ENCODE measurements at regions not wholly inside any gene's neighbourhood (a gene's known extent, or its start where the extent isn't known, plus 50 kb on each side); places are given as distances from the start of the nearest gene placed in this dataset.
"Not testable (repeated sequence)": the region's sequence is repeated elsewhere in the genome, so short reads cannot be mapped to it uniquely, and the experiment has no call there.

GRCh38 chr6:80436663-80437062, 330.2 kb downstream of the BCKDHB start:
- peaks cover 8% of the 10 kb centered on the region; the same call in 1 of the 2 replicates for H3K4me1 ChIP-seq (ENCODE audit: insufficient read depth, low read length)
- H3K9me3 ChIP-seq (ENCODE audit: control insufficient read depth, insufficient read depth, low read length): no peaks in the 10 kb centered on the region
- H3K9ac ChIP-seq (ENCODE audit: low read depth, low read length): no peak overlapping the region
- no peaks in the 10 kb centered on the region; the same call in 1 of the 2 replicates for H3K36me3 ChIP-seq (ENCODE audit: insufficient read depth, low read length)

DNA sequence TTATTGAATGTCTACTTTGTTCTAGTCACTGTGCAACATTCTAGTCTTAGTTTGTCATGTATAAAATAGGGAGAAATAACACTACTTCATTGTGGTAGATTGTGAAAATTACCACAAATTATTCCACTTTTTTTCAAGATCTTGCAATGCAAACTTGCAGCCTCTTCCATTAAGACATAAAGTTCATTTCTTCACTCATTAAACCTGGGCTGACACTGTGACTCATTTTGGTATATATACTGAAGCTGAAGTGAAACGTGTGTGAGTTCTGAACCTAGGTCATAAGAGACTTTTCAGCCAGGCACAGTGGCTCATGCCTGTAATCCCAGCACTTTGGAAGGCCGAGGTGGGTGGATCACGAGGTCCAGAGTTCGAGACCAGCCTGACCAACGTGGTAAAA, 329.0 kb downstream of the BCKDHB start:
- Histone ChIP-seq H3K36me3 (ENCODE audit: insufficient read depth, low read length) (no peaks in the 10 kb centered on the region), H3K9ac (ENCODE audit: low read depth, low read length) (no peak overlapping the region), H3K4me1 (ENCODE audit: insufficient read depth, low read length) (peaks cover 8% of the 10 kb centered on the region; the same call in 1 of the 2 replicates), H3K9me3 (ENCODE audit: control insufficient read depth, insufficient read depth, low read length) (no peaks in the 10 kb centered on the region)

DNA sequence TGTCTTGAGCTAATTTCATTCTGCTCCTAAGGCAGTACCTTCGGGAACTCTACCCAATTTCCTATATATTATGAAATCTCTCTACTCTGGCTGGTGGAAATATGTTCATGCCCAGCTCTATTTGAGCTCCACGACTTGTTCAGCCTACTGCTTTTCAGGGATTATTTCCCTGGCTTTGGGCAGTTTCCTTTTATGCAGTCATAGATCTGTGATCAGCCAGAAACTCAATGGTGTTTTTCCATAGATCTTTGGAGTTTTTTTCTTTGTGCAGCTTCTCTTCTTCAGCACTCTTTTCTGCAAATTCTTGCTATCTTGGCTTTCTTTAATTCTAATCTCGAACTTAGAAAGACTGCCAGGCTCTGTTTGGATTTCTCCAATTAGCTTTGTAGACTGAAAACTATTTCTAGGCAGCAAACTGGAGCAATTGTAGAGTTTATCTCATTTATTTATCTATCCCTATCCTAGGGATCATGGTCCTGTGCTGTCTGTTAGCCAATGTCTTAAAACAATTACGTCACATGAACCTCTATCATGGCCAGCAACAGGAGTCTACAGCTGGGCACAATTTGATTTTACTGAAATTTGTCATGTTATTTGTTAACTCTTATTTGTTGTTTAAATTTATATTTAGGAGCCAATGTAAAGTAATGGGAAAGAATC, 328.4 kb downstream of the BCKDHB start:
- no peaks in the 10 kb centered on the region for H3K9me3 ChIP-seq (ENCODE audit: control insufficient read depth, insufficient read depth, low read length)
- H3K4me1 ChIP-seq (ENCODE audit: insufficient read depth, low read length): peaks cover 8% of the 10 kb centered on the region; the same call in 1 of the 2 replicates
- H3K9ac ChIP-seq (ENCODE audit: low read depth, low read length): no peak overlapping the region
- H3K36me3 ChIP-seq (ENCODE audit: insufficient read depth, low read length): no peaks in the 10 kb centered on the region

- Histone ChIP-seq H3K9me3 (ENCODE audit: control insufficient read depth, insufficient read depth, low read length) (no peaks in the 10 kb centered on the region), H3K36me3 (ENCODE audit: insufficient read depth, low read length) (no peaks in the 10 kb centered on the region), H3K9ac (ENCODE audit: low read depth, low read length) (no peak overlapping the region), H3K4me1 (ENCODE audit: insufficient read depth, low read length) (peaks cover 4% of the 10 kb centered on the region; the same call in 1 of the 2 replicates)
Observed at GRCh38 chr6:80433673-80434025, 327.2 kb downstream of the BCKDHB start.

DNA sequence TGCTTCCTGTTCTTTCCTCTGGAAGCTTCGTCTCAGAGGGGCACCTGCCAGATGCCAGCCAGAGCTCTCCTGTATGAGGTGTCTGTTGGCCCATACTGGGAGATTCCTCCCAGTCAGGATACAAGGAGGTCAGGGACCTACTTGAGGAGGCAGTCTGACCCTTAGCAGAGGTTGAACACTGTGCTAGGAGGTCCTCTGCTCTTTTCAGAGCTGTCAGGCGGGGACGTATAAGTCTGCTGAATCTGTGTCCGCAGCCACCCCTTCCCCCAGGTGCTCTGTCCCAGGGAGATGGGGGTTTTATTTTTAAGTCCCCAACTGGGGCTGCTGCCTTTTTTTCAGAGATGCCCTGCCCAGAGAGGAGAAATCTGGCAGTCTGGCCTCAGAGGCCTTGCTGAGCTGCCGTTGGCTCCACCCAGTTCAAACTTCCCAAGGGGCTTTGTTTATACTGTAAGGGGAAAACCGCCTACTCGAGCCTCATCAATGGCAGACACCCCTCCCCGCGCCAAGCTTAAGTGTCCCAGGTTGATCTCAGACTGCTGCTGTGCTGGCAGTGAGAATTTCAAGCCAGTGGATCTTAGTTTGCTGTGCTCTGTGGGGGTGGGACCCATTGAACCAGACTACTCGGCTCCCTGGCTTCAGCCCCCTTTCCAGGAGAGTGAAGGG, 326.7 kb downstream of the BCKDHB start:
- no peaks in the 10 kb centered on the region for H3K36me3 ChIP-seq (ENCODE audit: insufficient read depth, low read length)
- no peaks in the 10 kb centered on the region for H3K9me3 ChIP-seq (ENCODE audit: control insufficient read depth, insufficient read depth, low read length)
- H3K9ac ChIP-seq (ENCODE audit: low read depth, low read length): no peak overlapping the region
- H3K4me1 ChIP-seq (ENCODE audit: insufficient read depth, low read length): peaks cover 4% of the 10 kb centered on the region; the same call in 1 of the 2 replicates

DNA sequence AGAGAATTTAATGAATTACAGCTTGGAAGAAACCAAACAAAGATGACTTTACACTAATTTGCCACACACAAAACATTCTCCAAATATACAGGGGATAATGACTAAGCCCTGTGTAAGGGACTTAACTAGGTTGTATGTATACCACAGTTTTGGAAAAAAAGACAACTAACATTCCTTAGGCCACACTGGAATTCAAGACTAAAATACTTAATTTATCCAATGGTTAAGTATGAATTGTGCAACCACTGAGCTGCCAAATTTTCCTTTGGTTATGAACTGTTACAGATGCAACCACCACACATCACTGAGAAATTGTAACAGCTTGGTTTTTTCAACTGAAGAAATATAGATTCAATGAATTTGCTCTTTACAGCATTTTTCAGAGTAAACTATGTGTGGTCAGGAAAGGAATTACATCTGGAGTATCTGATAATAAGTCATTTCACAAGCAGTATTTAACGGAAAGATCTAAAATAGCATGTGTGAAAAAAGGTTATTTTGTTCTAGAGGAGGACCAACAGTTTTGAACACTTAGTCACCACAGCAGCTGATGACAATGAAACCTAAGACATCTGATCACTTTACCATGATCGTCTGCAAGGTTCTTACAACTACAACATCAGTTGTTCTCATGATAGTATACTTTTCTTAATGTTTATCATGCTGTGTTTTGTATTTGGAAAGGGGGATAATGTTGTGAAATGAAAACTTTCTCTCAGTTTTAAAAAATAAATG, 318.8 kb downstream of the BCKDHB start:
- Histone ChIP-seq H3K9ac (ENCODE audit: low read depth, low read length) (no peak overlapping the region), H3K4me1 (ENCODE audit: insufficient read depth, low read length) (no peaks in the 10 kb centered on the region), H3K36me3 (ENCODE audit: insufficient read depth, low read length) (no peaks in the 10 kb centered on the region), H3K9me3 (ENCODE audit: control insufficient read depth, insufficient read depth, low read length) (peaks cover 5% of the 10 kb centered on the region)

GRCh38 chr6:80411486-80411885, 305.0 kb downstream of the BCKDHB start:
- no peaks in the 10 kb centered on the region for H3K9me3 ChIP-seq (ENCODE audit: control insufficient read depth, insufficient read depth, low read length)
- H3K36me3 ChIP-seq (ENCODE audit: insufficient read depth, low read length): no peaks in the 10 kb centered on the region
- no peaks in the 10 kb centered on the region for H3K4me1 ChIP-seq (ENCODE audit: insufficient read depth, low read length)
- H3K9ac ChIP-seq (ENCODE audit: low read depth, low read length): no peak overlapping the region

GRCh38 chr6:80407976-80408375, 301.5 kb downstream of the BCKDHB start:
- not testable (repeated sequence) for H3K36me3 ChIP-seq (ENCODE audit: insufficient read depth, low read length); H3K9ac ChIP-seq (ENCODE audit: low read depth, low read length); H3K9me3 ChIP-seq (ENCODE audit: control insufficient read depth, insufficient read depth, low read length); H3K4me1 ChIP-seq (ENCODE audit: insufficient read depth, low read length)

- Histone ChIP-seq H3K9me3 (ENCODE audit: control insufficient read depth, insufficient read depth, low read length) (no peaks in the 10 kb centered on the region), H3K36me3 (ENCODE audit: insufficient read depth, low read length) (no peaks in the 10 kb centered on the region), H3K9ac (ENCODE audit: low read depth, low read length) (no peak overlapping the region)
Observed at GRCh38 chr6:80404889-80405288, 298.4 kb downstream of the BCKDHB start.

GRCh38 chr6:80403365-80403764, 296.9 kb downstream of the BCKDHB start:
- Histone ChIP-seq H3K9me3 (ENCODE audit: control insufficient read depth, insufficient read depth, low read length) (no peaks in the 10 kb centered on the region), H3K36me3 (ENCODE audit: insufficient read depth, low read length) (no peaks in the 10 kb centered on the region), H3K9ac (ENCODE audit: low read depth, low read length) (no peak overlapping the region), H3K4me1 (ENCODE audit: insufficient read depth, low read length) (no peaks in the 10 kb centered on the region)

More at GRCh38 chr6:80404889-80405288, 298.4 kb downstream of the BCKDHB start:
- H3K4me1 ChIP-seq (ENCODE audit: insufficient read depth, low read length): no peaks in the 10 kb centered on the region

- Histone ChIP-seq H3K36me3 (ENCODE audit: insufficient read depth, low read length) (no peaks in the 10 kb centered on the region), H3K9ac (ENCODE audit: low read depth, low read length) (no peak overlapping the region), H3K9me3 (ENCODE audit: control insufficient read depth, insufficient read depth, low read length) (no peaks in the 10 kb centered on the region), H3K4me1 (ENCODE audit: insufficient read depth, low read length) (no peaks in the 10 kb centered on the region)
Observed at GRCh38 chr6:80402266-80402665, 295.8 kb downstream of the BCKDHB start.
